Amygdala (tissue), 56 donors: ENCODE measurements at regions not wholly inside any gene's neighbourhood (a gene's known extent, or its start where the extent isn't known, plus 50 kb on each side); places are given as distances from the start of the nearest gene placed in this dataset.
"Not testable (repeated sequence)": the region's sequence is repeated elsewhere in the genome, so short reads cannot be mapped to it uniquely, and the experiment has no call there.

ENCODE experiments used
- DNase-seq, 56 donors: peaks; one replicate each; lab custom pipeline; 2025; lab: John Stamatoyannopoulos, UW

- DNase-seq, result not testable (repeated sequence)
Observed at GRCh38 chr10:63984061-63984460, 462.9 kb downstream of the REEP3 start.

GRCh38 chr10:63986536-63986935 lies 465.3 kb downstream of the REEP3 start:
- DNase-seq, result no peak

GRCh38 chr10:63987212-63987611 lies 466.0 kb downstream of the REEP3 start:
- DNase-seq, result no peak

GRCh38 chr10:63994371-63994770 lies 473.2 kb downstream of the REEP3 start:
- DNase-seq, result peak in 1 of 56 donors; percentile 4

- DNase-seq, result no peak
Observed at GRCh38 chr10:64007157-64007556, 486.0 kb downstream of the REEP3 start.

- DNase-seq, result no peak
Observed at GRCh38 chr10:64010711-64011110, 489.5 kb downstream of the REEP3 start.

- no peak for DNase-seq
Observed at GRCh38 chr10:64011912-64012714, 490.9 kb downstream of the REEP3 start.

GRCh38 chr10:64014281-64014680 lies 493.1 kb downstream of the REEP3 start:
- DNase-seq, result no peak

- DNase-seq, result no peak
Observed at GRCh38 chr10:64023926-64024470, 502.8 kb downstream of the REEP3 start.

GRCh38 chr10:64033711-64034110 lies 512.5 kb downstream of the REEP3 start:
- no peak for DNase-seq

GRCh38 chr10:64036321-64036930 lies 515.2 kb downstream of the REEP3 start:
- peak in 10 of 56 donors; percentile 3 to 31 (median 14) for DNase-seq

GRCh38 chr10:64037071-64037661 lies 516.0 kb downstream of the REEP3 start:
- peak in 5 of 56 donors; percentile 2 to 27 (median 5) for DNase-seq

GRCh38 chr10:64038107-64038506 lies 516.9 kb downstream of the REEP3 start:
- peak in 4 of 56 donors; percentile 1 to 5 (median 4) for DNase-seq

- DNase-seq, result no peak
Observed at GRCh38 chr10:64039198-64039597, 518.0 kb downstream of the REEP3 start.

GRCh38 chr10:64040781-64041180 lies 519.6 kb downstream of the REEP3 start:
- DNase-seq, result no peak

- peak in 37 of 56 donors; percentile 6 to 66 (median 28) for DNase-seq
Observed at GRCh38 chr10:64041185-64041988, 520.2 kb downstream of the REEP3 start.

GRCh38 chr10:64041989-64042490 lies 520.8 kb downstream of the REEP3 start:
- no peak for DNase-seq

- no peak for DNase-seq
Observed at GRCh38 chr10:64044098-64044497, 522.9 kb downstream of the REEP3 start.

GRCh38 chr10:64044957-64045632 lies 523.9 kb downstream of the REEP3 start:
- not testable (repeated sequence) for DNase-seq

- no peak for DNase-seq
Observed at GRCh38 chr10:64054392-64054791, 533.2 kb downstream of the REEP3 start.
